ENCODE measurements at regions not wholly inside any gene's neighbourhood (a gene's known extent, or its start where the extent isn't known, plus 50 kb on each side); places are given as distances from the start of the nearest gene placed in this dataset.

GRCh38 chr3:72587282-72587681 lies 261.0 kb downstream of the SHQ1 start:
- H3K27ac ChIP-seq (ENCODE audit: insufficient read length, low read depth, low read length) = no peak overlapping the region
- Mint-ChIP-seq H3K27ac (no peak overlapping the region), H3K4me1 (peaks cover 33 to 38% of the 10 kb centered on the region in 2 experiments), H3K36me3 (ENCODE audit: insufficient read depth in 1 of 3, low read depth in 3 of 3) (no peaks in the 10 kb centered on the region), H3K9me3 (no peaks in the 10 kb centered on the region; a peak in 2 of 5 replicates), H3K4me3 (no peak overlapping the region), H3K27me3 (ENCODE audit: low read depth) (peaks cover 42% of the 10 kb centered on the region)
- no peaks in the 10 kb centered on the region for H4K20me1 ChIP-seq (ENCODE audit: control insufficient read depth, insufficient read depth, insufficient read length)
- no peak overlapping the region for H2BK20ac ChIP-seq (ENCODE audit: low read depth, low read length, poor library complexity, severe bottlenecking)
- no peak overlapping the region for H2BK120ac ChIP-seq (ENCODE audit: low read depth, low read length, poor library complexity, severe bottlenecking)
- no peak overlapping the region for H2AK5ac ChIP-seq (ENCODE audit: insufficient read length, low read length)
- H3K9ac ChIP-seq (ENCODE audit: extremely low read depth, insufficient read length, low read length) = no peak overlapping the region
- no peak overlapping the region for H3K4me2 ChIP-seq (ENCODE audit: insufficient read depth, insufficient read length, low read length)
- H3T11ph ChIP-seq (ENCODE audit: low read length) = no peak overlapping the region
- no peak overlapping the region for H4K5ac ChIP-seq (ENCODE audit: insufficient read length, low read depth, low read length)
- no peak overlapping the region for H2BK5ac ChIP-seq (ENCODE audit: insufficient read length, low read length)
- WGBS (ENCODE audit: extremely low coverage, insufficient read length, low lambda C conversion rate) = no CpG with 5 or more reads among the region's 3 CpGs
- H3K9me3 ChIP-seq (ENCODE audit: control insufficient read depth, low read depth, low read length) = no peaks in the 10 kb centered on the region
- no peak for DNase-seq
- H3K14ac ChIP-seq (ENCODE audit: insufficient read depth, low read length) = no peak overlapping the region
- H3K4me1 ChIP-seq (ENCODE audit: insufficient read depth, low read length) = peaks cover 3% of the 10 kb centered on the region; the same call in 1 of the 2 replicates
- H3K79me2 ChIP-seq (ENCODE audit: insufficient read depth, low read length) = no peaks in the 10 kb centered on the region
- no peak overlapping the region for H3K23ac ChIP-seq (ENCODE audit: insufficient read length, low read depth, low read length)
- H3K18ac ChIP-seq (ENCODE audit: insufficient read length, low read depth, low read length) = no peak overlapping the region
- H2BK12ac ChIP-seq (ENCODE audit: insufficient read length, low read depth, low read length) = no peak overlapping the region
- H4K8ac ChIP-seq (replicated peaks; ENCODE audit: insufficient read length, low read depth, low read length) = no peak overlapping the region
- H3K27me3 ChIP-seq (ENCODE audit: insufficient read depth, low read length) = no peaks in the 10 kb centered on the region
- H3K56ac ChIP-seq (ENCODE audit: insufficient read length, low read depth, low read length) = no peak overlapping the region
- no peak overlapping the region for H2BK15ac ChIP-seq (ENCODE audit: low read depth, low read length)
- no peak overlapping the region for H4K91ac ChIP-seq (ENCODE audit: insufficient read length, low read depth, low read length)
- no peak overlapping the region for H3K4ac ChIP-seq (ENCODE audit: low read depth, low read length)
- no peaks in the 10 kb centered on the region for H3K79me1 ChIP-seq (ENCODE audit: insufficient read depth, low read depth, low read length, poor library complexity, severe bottlenecking)
- TF ChIP-seq, protein P1, sequence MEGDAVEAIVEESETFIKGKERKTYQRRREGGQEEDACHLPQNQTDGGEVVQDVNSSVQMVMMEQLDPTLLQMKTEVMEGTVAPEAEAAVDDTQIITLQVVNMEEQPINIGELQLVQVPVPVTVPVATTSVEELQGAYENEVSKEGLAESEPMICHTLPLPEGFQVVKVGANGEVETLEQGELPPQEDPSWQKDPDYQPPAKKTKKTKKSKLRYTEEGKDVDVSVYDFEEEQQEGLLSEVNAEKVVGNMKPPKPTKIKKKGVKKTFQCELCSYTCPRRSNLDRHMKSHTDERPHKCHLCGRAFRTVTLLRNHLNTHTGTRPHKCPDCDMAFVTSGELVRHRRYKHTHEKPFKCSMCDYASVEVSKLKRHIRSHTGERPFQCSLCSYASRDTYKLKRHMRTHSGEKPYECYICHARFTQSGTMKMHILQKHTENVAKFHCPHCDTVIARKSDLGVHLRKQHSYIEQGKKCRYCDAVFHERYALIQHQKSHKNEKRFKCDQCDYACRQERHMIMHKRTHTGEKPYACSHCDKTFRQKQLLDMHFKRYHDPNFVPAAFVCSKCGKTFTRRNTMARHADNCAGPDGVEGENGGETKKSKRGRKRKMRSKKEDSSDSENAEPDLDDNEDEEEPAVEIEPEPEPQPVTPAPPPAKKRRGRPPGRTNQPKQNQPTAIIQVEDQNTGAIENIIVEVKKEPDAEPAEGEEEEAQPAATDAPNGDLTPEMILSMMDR (conservative IDR thresholded peaks at IDR 0.05) = peak; percentile 56
- no peak overlapping the region for H2AFZ ChIP-seq (ENCODE audit: low read length)
- no peaks in the 10 kb centered on the region for H3K23me2 ChIP-seq (ENCODE audit: insufficient read length, low read depth, low read length, poor library complexity, severe bottlenecking)

All from H9 (cell line).